HS-5 (cell line): ENCODE measurements at regions not wholly inside any gene's neighbourhood (a gene's known extent, or its start where the extent isn't known, plus 50 kb on each side); places are given as distances from the start of the nearest gene placed in this dataset.

Experiments
- DNase-seq: peaks from one replicate; pipeline ENCODE4 v3.0.0-alpha.2; 2012; ENCODE audit warnings: low read depth

GRCh38 chr12:66915306-66915904, 236.5 kb upstream of the GRIP1 start:
- DNase-seq = no peak

DNA sequence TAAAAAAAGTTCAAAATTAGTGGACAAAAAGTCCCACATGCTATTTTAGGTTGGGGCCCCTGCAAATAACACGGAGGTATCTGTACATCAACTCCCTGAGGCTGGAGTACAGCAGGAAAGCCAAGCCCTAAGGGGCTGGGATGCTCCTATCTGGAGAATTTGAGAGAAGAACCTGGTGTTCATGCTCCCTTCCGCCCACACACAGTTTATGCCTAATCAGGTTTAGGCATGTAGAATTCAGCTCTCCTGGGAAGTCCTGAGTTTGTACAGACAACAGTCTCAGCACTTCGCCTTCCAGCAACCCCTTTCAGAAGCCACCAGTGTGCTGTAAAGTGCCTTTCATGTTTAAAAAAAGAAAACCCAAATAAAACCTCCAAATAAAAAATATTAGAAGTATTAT, 237.3 kb upstream of the GRIP1 start:
- DNase-seq = no peak

GRCh38 chr12:66919466-66919865, 240.6 kb upstream of the GRIP1 start:
- no peak for DNase-seq

- no peak for DNase-seq
These were observed 241.3 kb upstream of the GRIP1 start for GRCh38 chr12:66920205-66920604.

DNA sequence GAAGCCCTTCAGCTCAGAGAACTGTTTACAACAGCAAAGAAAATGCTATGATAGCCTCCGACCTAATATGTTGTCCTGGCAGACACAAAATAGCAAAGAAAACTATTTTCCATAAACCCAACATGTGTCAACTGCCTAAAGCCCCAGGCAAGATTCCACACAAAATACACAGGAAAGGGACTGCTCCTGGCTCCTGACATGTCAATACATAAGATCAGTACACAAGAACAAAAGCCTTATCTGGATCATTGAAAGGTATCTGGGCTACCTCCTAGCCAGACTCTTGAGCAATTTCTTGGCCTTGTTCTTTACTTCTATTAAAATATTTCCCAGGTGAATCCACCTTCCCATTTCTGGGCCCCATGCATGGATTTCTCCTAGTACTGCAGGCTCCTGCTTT, 242.3 kb upstream of the GRIP1 start:
- no peak for DNase-seq

DNA sequence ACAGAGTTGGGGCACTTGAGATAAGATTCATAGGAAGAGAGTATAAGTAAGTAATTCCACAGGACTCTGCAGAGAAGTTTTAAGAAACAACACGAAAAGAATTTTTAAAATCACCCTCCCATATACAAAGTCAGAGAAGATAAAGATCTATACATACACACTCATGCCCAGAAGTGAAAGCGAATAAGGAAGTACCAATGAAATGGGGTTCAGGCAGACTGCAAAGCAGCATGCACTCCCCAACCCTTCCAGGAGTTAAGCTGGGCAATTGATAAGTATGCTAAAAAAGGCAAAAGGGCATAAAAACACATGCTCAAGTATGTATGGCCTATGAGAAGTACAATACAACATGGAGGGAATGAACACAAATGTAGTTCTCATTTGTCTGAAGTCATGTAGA, 246.2 kb upstream of the GRIP1 start:
- no peak for DNase-seq

- DNase-seq = no peak
These were observed 250.2 kb upstream of the GRIP1 start for GRCh38 chr12:66929121-66929520.

DNA sequence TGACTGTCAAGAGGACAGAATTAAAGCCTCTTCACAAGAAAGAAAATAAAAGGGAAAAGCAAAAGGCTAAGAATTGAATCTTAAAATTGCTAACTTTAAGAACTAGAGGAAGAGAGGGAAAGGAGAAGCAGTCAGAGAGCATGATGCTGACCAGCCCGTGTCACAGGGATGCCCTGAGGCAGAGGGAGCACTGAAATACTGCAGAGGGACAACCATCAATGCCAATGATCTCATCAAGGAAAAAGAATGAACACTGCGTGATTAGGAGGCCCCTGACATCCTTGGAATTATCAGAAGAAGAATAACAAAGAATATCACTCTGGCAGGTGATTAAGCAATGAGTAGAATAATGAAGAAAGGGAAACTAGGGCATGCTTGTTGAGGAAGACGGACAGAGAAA, 252.2 kb upstream of the GRIP1 start:
- DNase-seq = no peak

DNA sequence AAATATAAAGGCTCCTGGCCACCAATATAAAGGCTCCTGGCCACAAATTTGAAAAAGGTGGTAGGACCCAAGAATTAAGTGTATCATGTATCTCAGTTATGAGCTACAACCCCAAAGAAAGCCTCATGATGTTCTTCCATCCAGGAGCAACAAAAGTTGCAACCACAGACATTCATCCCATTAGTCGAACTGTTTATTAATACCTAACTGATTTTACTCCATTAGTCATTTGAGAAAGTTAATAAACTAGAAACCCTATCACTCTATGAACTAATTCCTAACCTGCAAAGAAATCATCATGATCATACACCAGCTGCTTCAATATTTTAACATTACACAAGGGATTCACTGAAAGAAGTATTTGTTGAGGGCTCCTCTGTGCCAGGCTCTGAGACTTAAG, 253.2 kb upstream of the GRIP1 start:
- no peak for DNase-seq

GRCh38 chr12:66934302-66935062, 255.6 kb upstream of the GRIP1 start:
- no peak for DNase-seq

DNA sequence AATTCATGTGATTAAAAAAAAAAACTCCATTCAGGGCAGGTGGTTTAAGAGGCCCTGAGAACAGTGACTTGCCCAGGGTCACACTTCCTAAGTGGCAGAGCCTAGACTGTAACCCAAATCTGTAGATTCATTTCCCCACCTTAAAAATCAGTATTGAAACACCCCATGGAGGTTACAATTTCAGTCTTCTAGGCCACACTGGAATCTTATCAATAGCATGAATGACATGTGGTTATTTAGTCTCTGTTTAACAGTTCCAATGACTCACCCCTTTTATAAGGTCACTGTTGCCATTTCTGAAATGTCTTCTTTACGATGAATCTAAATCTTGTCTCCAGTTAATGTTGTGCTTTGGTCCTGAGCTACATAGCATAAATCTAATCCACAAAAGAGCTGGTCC, 262.3 kb upstream of the GRIP1 start:
- no peak for DNase-seq

- DNase-seq = no peak
These were observed 264.0 kb upstream of the GRIP1 start for GRCh38 chr12:66942741-66943465.

- DNase-seq = no peak
These were observed 265.5 kb upstream of the GRIP1 start for GRCh38 chr12:66944365-66944764.

DNA sequence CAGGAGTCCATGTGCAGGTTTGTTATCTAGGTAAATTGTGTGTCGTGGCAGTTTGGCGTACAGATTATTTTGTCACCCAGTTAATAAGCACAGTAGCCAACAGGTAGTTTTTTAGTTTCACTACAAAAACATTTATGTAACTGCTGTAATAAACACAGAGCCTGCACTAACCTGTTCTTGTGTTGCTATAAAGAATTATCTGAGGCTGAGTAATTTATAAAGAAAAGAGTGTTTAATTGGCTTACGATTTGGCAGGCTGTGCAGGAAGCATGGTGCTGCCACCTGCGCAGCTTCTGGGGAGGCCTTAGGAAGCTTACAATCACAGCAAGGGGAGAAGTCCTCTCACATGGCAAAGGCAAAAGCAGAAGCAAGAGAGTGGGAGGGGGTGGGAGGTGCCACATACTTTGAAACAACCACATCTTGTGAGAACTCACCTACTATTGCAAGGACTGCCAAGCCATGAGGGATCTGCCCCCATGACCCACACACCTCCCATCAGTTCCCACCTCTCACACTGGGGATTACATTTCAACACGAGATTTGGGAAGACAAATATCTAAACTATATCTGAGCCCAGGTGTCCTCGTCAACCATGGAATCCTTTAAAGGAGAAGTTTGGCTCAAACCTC, 266.4 kb upstream of the GRIP1 start:
- DNase-seq = no peak

DNA sequence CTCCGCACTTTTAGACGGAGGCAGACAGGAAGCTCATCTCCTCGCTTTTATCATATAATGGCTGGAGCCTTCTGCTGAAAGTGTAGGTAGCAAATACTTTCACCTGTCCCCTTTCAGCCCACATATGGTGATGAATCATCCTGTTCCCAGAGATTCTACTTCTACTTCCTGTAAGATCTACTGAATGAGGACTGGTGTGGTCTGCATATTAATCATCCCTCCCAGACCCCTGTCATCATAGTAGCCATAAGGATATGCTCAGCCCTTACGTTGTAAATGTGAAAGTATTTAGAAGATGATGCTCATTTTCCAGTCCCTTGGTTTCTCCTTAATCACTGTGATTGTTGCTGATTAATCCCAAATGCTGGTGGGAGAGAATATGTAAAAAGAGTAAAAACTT, 268.2 kb upstream of the GRIP1 start:
- DNase-seq = no peak

DNA sequence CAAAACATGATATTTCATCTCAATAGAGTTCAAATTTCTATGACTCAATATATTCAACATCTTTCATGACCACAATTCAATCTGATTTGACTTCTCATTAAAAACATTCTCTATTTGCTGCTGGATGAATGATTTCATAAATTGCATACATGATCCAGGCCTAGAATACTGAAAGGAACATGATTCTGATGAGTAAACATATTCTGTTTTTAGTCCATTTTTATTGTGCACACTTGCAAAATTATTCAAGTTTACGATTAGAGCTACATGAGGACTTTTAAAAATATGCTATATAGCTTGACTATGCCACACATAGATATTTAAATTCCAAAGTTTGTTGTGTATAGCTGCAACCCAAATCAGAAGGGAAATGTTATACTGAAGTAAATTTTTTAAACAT, 273.8 kb upstream of the GRIP1 start:
- DNase-seq = no peak

DNA sequence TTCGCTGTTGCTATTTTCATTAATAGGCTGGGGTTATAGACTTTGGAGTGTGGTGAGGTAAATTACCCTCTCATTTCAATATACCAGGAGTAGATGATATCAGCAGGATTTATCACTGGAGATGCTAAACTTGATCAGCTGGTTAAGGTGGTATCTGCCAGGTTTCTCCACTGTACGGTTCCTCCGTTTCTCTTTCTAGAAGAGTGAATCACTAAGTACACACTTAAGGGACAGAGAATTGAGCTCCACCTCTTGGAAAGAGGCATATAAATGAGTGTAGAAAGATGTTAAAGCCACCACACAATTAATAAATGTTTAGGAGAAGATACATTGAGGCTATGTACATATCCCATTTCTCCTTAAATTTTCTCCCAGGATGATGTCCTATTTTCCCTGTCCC, 277.4 kb upstream of the GRIP1 start:
- DNase-seq = no peak

- no peak for DNase-seq
These were observed 280.4 kb upstream of the GRIP1 start for GRCh38 chr12:66959276-66959675.

- no peak for DNase-seq
These were observed 281.1 kb upstream of the GRIP1 start for GRCh38 chr12:66960006-66960405.

DNA sequence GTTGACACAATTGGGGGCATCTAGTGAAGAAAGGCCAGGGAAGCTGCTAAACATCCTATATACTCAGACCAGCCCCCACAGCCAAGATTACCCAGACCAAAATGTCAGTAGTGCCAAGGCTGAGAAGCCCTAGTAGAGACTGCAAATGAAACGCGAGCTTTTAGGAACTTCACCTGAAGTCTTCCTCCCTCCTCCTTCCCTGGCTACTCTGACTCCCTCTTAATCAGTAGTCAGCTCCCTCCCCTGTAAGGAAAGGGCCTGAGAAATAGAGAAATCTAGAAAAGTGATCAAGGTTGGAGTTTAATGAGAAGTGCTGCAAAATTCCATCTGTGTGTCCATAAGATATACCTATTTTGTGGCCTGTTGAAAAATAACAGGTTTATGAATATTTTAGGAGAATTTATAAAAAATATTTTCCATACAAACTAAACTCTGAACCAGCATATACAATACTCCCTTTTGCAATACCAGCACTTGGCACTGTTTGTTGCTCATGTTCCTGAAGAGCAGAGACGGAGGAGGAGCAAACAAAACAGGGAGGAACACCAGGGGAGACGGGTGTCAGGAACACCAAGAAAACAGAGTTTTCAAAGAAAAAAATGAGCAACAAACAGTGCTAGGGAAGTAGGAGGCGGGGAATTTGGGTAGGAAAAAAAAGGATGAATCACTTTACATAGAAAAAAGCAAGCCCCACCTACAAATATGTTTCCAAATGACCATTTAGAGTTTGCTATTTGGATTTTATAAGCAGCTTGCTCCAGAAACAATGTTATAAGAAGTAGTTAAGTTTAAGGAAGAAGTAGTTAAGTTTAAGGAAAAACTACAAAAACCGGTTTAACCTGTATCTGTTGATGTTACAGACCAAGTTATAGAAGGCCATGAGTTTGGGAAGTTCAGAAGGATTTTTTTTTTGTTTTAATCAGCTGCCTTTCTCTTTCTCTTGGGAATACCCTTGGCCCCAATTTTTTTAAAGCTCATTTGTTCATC, 282.1 kb upstream of the GRIP1 start:
- DNase-seq = no peak

- no peak for DNase-seq
These were observed 283.4 kb upstream of the GRIP1 start for GRCh38 chr12:66962290-66962689.

DNA sequence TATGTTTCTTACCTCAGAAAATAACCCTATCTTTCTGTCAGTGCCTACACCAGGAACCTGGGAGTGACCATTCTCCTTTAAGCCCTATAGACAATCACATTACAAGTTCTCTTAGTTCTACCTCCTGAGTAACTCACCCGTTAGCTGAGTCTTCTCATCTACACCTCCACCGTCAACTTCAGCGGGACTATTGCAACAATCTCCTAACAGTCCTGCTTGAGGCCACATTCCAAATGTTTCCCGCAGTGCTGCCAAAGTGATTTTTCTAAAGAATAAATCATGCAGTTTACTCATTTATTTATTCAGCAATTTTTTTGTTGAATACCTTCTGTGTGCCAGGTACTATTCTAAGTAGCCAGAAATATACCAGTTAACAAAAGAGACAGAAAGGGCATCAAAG, 285.0 kb upstream of the GRIP1 start:
- DNase-seq = no peak
